ENCODE measurements at regions not wholly inside any gene's neighbourhood (a gene's known extent, or its start where the extent isn't known, plus 50 kb on each side); places are given as distances from the start of the nearest gene placed in this dataset.

DNA sequence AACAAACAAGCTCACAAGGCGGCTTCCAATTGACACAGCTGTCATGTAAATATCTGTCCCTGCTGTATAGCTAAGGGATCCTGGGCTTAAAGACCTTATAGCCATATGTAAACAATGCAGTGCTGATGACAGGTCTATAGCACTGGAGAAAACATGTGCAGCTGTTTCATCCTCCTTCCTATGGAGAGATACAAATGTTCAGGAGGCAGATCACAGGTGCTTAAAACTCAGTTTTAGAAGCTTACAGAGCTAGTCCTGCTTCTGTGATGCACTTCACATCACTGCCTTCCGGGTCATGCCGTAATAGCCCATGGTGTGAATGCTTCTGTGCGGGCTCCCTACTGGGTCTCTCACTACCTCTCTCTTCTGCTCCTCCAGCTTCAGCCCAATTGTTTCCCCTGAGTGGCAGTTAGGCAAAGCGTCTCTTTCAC lies 262.4 kb upstream of the CHST9 start:
- no peak for DNase-seq

DNA sequence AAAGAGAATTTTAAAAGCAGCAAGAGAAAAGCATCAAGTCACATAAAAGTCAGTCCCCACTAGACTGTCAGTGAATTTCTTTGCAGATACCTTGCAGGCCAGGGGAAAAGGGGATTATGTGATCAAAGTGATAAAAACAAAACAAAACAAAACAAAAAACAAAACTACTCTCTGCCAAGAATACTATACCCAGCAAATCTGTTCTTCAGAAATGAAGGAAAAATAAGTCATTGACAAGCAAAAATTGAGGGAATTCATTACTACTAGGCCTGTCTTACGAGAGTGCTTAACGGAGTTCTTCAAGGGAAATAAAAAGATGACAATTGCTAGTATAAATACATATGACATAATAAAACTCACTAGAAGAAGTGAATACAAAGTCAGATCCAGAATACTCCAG lies 245.5 kb upstream of the CHST9 start:
- no peak for DNase-seq

GRCh38 chr18:27428716-27429475 lies 243.8 kb upstream of the CHST9 start:
- no peak for DNase-seq

GRCh38 chr18:27428120-27428519 lies 243.0 kb upstream of the CHST9 start:
- DNase-seq = no peak

GRCh38 chr18:27423581-27423980 lies 238.5 kb upstream of the CHST9 start:
- no peak for DNase-seq

GRCh38 chr18:27419646-27420045 lies 234.5 kb upstream of the CHST9 start:
- no peak for DNase-seq

- no peak for DNase-seq
Measured at GRCh38 chr18:27415495-27415894, 230.4 kb upstream of the CHST9 start.

DNA sequence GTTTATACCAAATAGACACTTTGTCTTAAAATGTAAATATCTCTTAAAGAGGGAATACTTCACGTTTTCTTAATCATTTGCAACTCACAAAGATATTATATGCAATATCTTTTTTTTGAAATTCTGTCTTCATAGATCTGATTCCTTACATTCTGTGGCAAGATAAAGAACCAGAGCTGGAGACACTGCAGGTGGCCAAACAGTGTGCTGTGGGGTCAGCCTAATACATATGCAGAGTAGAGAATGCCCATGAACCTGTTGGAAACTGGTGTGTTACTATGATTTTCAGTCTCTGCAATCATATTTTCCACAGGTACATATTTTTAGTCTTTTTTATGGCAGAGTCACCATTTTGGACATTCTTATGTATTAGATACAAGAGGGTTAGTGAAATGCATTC lies 229.6 kb upstream of the CHST9 start:
- DNase-seq = no peak

DNA sequence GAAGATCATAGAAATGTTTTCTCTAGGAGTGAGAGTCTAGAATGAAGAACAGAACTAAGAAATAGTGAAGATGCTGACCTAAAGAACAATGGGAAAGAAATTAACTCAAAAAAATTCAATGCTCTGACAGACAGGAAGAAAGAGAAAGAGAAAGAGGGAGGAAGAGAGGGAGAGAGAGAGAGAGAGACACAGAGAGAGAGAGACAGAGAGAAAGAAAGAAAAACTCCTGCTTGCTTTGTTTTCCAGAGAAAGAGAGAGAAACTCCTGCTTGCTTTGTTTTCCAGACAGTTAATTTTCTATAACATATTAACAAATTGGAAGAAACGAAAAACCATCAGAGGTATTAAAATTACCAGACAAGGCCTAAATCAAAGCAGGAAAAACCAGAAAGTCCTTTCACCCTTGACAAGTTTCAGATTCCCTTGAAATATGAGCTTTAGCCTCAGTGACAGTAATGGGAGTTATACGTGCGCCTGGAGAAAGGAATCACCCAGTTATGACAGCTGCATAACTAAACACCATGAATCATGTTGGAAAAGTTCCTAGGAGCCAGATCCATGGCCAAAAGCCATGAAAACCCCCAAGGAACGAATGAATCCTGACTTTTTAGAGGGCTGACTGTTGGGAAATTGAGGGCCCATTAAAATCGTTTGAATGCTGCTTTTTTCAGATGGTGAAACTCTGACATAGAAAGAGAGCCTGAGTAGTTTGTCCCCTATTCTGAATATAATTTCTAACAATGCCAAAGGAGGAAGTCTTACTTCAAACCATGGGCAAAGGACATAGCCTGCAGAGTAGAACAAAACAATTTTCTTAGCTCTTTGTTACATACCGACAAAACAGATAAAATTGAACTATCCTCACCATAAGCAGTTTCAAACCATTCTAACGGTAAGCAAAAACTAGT lies 228.6 kb upstream of the CHST9 start:
- DNase-seq = no peak

- no peak for DNase-seq
Measured at GRCh38 chr18:27412556-27412955, 227.4 kb upstream of the CHST9 start.

- DNase-seq = no peak
Measured at GRCh38 chr18:27411911-27412310, 226.8 kb upstream of the CHST9 start.

DNA sequence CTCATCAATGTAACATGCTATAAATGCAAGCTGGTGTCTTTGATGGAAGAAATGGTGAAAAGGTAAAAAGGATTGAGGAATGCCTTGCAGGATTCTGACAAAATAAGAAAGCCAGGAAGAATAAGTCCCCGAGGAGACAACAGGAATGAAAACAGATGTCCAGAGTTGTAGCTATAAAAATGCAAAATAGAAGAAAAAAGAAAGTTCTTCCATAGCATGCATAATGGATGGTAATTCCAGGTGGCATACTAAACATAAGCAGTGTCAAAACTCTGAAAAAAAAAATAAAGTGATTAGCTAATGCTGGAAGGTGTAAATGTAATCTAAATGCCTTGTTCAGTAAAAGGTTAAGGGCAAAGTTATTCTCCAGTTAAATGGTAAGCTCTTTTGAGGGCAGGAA lies 225.9 kb upstream of the CHST9 start:
- no peak for DNase-seq

- DNase-seq = no peak
Measured at GRCh38 chr18:27404855-27405254, 219.7 kb upstream of the CHST9 start.

GRCh38 chr18:27400001-27400400 lies 214.9 kb upstream of the CHST9 start:
- DNase-seq = no peak

DNA sequence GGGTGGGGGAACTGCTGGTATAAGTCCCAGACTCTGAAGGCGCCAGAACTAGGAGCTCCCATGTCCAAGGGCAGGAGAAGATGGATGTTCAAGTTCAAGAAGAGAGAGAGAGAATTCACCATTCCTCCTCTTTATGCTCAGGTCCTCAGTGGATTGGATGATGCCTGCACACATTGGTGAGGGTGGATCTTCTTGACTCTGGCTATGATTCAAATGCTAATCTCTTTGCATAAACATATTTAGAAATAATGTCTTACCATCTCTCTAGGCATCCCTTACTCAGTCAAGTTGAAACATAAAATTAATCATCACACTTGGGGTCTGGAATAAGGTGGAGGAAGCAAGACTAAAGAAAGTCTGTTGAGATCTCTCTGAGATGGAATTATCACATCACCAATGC lies 210.6 kb upstream of the CHST9 start:
- DNase-seq = no peak

DNA sequence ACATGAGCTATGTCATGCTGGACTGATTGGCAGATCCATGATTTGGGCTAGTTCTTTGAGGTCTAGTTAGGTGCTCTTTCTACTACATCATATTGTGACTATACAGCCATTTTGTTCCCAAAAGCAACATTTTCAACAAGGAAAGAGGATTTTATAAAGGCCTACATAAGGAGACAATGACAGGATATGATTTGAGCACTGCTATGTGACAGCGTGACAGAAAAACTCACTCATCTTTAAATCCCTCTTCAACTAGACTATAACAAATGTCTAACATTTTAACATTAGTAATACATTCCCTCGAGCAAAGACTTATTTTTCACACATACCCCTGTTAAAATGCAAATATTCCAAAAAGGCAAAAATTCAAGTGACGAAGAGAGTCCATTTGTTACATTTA lies 209.6 kb upstream of the CHST9 start:
- DNase-seq = no peak

DNA sequence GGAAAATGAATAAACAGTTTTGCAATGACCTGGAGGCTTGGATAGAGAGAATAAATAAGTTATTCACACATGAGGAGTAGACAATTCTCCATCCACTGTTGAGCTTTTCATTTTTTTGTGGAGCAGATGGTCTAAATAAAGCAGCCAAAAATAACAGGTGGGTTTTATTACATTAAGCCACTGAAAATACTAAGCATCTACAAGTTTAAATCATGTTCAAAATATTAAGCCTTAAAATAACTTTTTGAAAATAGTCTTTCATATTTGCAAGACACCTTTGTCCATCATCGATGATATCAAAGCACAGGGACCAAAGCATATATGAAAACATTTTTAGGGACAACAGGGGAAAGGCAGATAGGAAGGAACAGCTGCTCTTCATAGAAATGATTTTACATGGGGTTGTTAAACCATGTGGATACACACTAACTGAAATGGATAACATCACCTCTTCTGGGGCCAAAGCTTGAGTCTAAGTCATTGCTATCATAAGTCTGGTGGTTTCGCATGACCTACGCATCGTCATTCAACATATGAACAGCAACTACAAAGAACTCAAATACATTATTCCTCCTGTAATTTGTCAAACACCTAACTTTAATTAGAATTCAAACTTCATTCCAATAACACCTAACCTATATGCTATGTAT lies 197.6 kb upstream of the CHST9 start:
- DNase-seq = no peak

GRCh38 chr18:27378431-27379095 lies 193.5 kb upstream of the CHST9 start:
- no peak for DNase-seq

- no peak for DNase-seq
Measured at GRCh38 chr18:27377251-27377650, 192.1 kb upstream of the CHST9 start.

GRCh38 chr18:27372386-27372785 lies 187.3 kb upstream of the CHST9 start:
- no peak for DNase-seq

DNA sequence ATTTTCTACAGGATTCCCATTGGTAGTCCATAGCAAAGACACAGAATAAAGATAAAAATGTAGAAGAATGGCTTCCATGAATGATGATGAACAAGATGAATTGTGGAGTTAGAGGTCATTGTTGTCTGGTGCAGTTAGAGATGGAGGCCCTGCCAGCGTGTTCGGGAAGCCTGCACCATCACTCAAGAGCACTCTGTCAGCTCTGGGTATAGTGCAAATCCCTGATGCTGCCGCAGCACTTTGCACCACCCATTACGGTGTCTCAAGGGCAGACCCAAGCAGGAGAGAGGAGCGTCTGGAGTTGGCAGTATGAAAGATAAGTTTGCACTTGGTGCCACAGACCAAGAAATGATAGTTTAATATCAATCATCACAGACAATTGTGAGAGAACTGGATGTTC lies 181.6 kb upstream of the CHST9 start:
- DNase-seq = no peak

DNA sequence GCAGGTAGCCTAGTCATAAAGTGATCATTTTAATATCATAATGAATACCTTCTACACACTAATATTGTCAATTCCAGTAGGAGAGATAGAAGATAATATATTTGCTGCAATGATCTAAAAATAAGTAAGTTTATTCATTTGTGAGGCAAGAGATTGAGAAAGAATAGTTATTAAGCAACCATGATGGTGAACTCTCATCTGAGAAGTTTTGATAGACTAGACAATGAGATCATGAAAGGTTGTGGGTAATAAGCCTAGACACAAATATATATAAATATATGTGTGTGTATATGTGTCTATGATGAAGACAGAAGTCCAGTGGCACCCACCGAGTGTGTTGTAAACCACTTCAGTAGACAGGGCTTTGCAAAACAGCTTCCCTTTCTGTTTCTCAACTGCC lies 181.0 kb upstream of the CHST9 start:
- DNase-seq = no peak

DNA sequence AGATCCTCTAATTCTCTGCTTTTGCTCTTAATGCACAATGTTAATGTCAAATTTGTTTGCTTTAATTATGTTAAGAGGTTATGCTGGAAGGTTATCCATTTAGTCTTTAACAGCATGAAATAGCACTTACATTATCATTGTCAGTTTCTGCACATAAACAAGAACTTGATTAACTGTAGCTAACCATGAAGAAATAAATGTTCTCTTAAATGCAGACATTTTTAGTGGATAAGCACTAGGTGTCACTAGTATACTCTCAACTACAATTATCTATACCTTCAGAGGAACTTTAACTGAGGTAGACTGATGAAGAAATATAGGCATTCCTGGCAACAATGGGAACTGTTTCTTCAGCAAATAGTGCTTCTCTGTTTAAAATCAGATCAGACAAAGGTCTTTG lies 178.8 kb upstream of the CHST9 start:
- no peak for DNase-seq
